ENCODE measurements at regions not wholly inside any gene's neighbourhood (a gene's known extent, or its start where the extent isn't known, plus 50 kb on each side); places are given as distances from the start of the nearest gene placed in this dataset.
"Not testable (repeated sequence)": the region's sequence is repeated elsewhere in the genome, so short reads cannot be mapped to it uniquely, and the experiment has no call there.

- no peaks in the 10 kb centered on the region for H3K36me3 ChIP-seq
- H3K27ac ChIP-seq: no peak overlapping the region
- intact Hi-C loops (cut with DNase I): no loop called here
- no peak overlapping the region for H3K4me3 ChIP-seq
- TF ChIP-seq POLR2AphosphoS5 (IDR thresholded peaks at IDR 0.05; ENCODE audit: insufficient read depth in 1 of 2, low read depth in 1 of 2) (no peak), CTCF (IDR thresholded peaks at IDR 0.05) (no peak), POLR2A (IDR thresholded peaks at IDR 0.05) (no peak)
- no peaks in the 10 kb centered on the region for H3K4me1 ChIP-seq
- no peaks in the 10 kb centered on the region for H3K27me3 ChIP-seq
- H3K9me3 ChIP-seq: no peaks in the 10 kb centered on the region
- no peak for DNase-seq (ENCODE audit: extremely low spot score in 2 of 2)
Measured at GRCh38 chr7:46054272-46054671, 133.2 kb upstream of the IGFBP3 start.

- H3K27ac ChIP-seq: no peak overlapping the region
Measured at GRCh38 chr7:46047581-46047980, 126.5 kb upstream of the IGFBP3 start.

GRCh38 chr7:46043338-46043737, 122.3 kb upstream of the IGFBP3 start:
- H3K4me1 ChIP-seq; intact Hi-C loops (cut with DNase I); H3K27me3 ChIP-seq; H3K9me3 ChIP-seq; H3K27ac ChIP-seq; H3K36me3 ChIP-seq; DNase-seq (ENCODE audit: extremely low spot score in 2 of 2); H3K4me3 ChIP-seq: not testable (repeated sequence)

More at GRCh38 chr7:46047581-46047980, 126.5 kb upstream of the IGFBP3 start:
- Histone ChIP-seq H3K27me3 (no peaks in the 10 kb centered on the region), H3K36me3 (no peaks in the 10 kb centered on the region), H3K9me3 (no peaks in the 10 kb centered on the region), H3K4me1 (no peaks in the 10 kb centered on the region), H3K4me3 (no peak overlapping the region)
- TF ChIP-seq CTCF (IDR thresholded peaks at IDR 0.05) (no peak), POLR2AphosphoS5 (IDR thresholded peaks at IDR 0.05; ENCODE audit: insufficient read depth in 1 of 2, low read depth in 1 of 2) (no peak), POLR2A (IDR thresholded peaks at IDR 0.05) (no peak)
- intact Hi-C loops (cut with DNase I): no loop called here
- DNase-seq (ENCODE audit: extremely low spot score in 2 of 2): no peak

GRCh38 chr7:46039813-46040212, 118.7 kb upstream of the IGFBP3 start:
- H3K36me3 ChIP-seq; DNase-seq (ENCODE audit: extremely low spot score in 2 of 2); H3K4me3 ChIP-seq; H3K27ac ChIP-seq; intact Hi-C loops (cut with DNase I); H3K9me3 ChIP-seq; H3K4me1 ChIP-seq; H3K27me3 ChIP-seq: not testable (repeated sequence)

GRCh38 chr7:46035166-46035565, 114.1 kb upstream of the IGFBP3 start:
- DNase-seq (ENCODE audit: extremely low spot score in 2 of 2): no peak
- TF ChIP-seq CTCF (IDR thresholded peaks at IDR 0.05) (no peak), POLR2AphosphoS5 (IDR thresholded peaks at IDR 0.05; ENCODE audit: insufficient read depth in 1 of 2, low read depth in 1 of 2) (no peak), POLR2A (IDR thresholded peaks at IDR 0.05) (no peak)
- H3K9me3 ChIP-seq: no peaks in the 10 kb centered on the region
- H3K27me3 ChIP-seq: no peaks in the 10 kb centered on the region
- intact Hi-C loops (cut with DNase I): no loop called here
- H3K27ac ChIP-seq: no peak overlapping the region
- no peaks in the 10 kb centered on the region for H3K4me1 ChIP-seq
- no peaks in the 10 kb centered on the region for H3K36me3 ChIP-seq
- H3K4me3 ChIP-seq: no peak overlapping the region

- Histone ChIP-seq H3K36me3 (no peaks in the 10 kb centered on the region), H3K4me1 (no peaks in the 10 kb centered on the region), H3K4me3 (no peak overlapping the region), H3K27ac (no peak overlapping the region), H3K27me3 (no peaks in the 10 kb centered on the region), H3K9me3 (no peaks in the 10 kb centered on the region)
- intact Hi-C loops (cut with DNase I): no loop called here
- no peak for DNase-seq (ENCODE audit: extremely low spot score in 2 of 2)
- TF ChIP-seq CTCF (IDR thresholded peaks at IDR 0.05) (no peak), POLR2A (IDR thresholded peaks at IDR 0.05) (no peak)
Measured at GRCh38 chr7:46034056-46034768, 113.1 kb upstream of the IGFBP3 start.
